IPS-NIHi11 (cell line): ENCODE measurements at regions not wholly inside any gene's neighbourhood (a gene's known extent, or its start where the extent isn't known, plus 50 kb on each side); places are given as distances from the start of the nearest gene placed in this dataset.

Experiments used
- DNase-seq: peaks from one replicate; pipeline ENCODE4 v3.0.0; 2012; ENCODE audit warnings: mixed read lengths, low spot score

DNA sequence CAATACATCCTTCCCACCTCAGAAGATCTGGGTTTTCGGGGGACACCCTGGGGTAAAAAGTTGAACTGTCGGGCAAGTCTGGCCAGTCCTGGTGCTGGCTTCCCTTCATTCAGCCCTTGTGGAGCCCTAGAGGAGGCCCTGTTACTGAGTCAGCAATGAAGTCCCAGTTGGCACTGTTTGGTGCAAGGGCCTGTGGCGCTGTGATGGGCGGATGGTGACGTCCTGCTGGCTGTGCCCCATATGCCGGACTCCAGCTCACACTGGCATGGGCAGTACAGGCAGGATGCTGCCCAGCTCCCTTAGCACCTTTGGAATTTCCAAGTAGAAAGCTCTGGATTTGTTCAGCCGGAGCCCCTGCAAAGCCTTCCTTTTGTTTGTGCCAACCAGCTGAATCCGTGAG, 186.2 kb upstream of the PMEPA1 start:
- DNase-seq = no peak

DNA sequence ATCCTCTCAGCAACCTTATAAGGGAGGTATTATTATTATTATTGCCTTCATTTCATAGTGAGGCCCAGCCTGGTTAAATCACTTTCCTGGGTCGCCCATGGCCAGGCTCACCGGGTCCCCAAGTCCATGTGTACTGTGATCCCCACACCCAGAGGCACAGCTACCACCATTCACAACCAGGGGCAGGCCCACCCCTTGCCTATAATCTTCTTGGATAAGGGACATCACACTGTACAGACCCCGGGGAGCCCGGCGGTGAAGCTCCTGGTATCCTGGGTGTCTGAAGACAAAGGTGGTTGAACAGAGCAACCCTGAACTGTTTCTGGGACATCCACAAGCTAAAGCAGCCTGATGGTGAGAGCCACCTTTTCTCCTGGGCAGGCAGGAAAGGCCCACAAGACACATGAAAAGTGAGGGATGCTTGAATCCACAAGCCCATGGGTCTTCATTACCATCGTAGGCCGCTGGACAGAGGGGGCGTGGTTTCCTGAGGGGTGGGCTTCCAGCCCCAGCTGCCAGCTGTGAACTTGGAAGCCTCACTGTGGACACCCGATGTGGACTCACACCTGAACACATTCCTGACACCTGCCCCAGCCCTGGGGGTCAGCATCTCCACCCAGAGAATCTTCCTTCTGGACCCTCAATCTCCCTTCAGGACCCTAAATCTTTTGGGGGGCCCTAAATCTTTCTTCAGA, 185.5 kb upstream of the PMEPA1 start:
- no peak for DNase-seq

GRCh38 chr20:57894522-57894921, 184.7 kb upstream of the PMEPA1 start:
- DNase-seq = no peak

- no peak for DNase-seq
Measured at GRCh38 chr20:57894096-57894495, 184.3 kb upstream of the PMEPA1 start.

DNA sequence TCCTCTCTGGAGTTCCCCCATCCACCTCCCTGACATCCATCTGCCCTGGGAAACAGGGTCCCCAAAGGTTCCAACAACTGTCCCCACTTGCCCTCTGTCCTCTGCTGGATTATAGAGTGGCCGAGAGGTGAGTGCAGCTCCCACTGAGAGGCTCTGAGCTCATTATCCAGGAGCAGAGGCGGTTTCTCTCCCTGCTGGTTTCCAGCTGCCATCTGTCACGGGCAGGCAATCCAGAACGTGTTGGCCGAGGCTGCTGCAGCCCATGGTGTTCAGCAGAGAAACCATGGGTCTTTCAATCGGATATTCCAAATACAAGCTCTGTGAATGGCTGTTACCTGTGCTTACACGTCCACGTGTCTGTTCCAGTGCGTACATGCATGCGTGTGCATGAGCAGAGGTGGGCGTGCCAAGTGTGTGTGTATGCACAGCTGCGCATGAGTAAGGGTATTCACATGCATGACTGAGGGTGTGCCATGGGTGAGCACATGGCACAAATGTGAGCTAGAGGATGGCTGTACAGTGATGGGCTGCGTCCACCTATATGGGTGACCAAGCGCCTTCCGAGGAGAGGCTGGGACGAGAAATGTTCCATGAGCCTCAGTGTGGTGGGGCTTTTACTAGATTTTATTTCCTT, 183.7 kb upstream of the PMEPA1 start:
- DNase-seq = no peak

DNA sequence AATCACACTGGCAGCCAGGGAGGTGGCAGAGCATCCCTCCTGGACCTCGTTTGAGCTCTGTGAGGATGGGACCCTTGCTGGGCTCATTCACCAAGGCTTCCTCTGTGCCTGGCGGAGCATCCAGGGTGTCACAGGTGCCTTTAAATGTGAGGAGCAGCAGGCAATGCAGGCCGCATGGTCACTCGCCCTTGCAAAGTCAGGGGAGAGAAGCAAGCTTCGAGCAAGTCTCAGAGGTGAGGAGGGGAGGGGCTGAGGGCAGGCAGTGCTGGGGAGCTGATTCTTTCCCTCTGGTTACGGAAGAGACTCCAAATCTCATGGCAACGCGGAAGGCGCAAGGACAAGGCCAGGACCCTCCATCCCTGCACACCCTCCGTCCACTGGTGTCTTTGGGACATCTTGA, 182.7 kb upstream of the PMEPA1 start:
- DNase-seq = no peak

DNA sequence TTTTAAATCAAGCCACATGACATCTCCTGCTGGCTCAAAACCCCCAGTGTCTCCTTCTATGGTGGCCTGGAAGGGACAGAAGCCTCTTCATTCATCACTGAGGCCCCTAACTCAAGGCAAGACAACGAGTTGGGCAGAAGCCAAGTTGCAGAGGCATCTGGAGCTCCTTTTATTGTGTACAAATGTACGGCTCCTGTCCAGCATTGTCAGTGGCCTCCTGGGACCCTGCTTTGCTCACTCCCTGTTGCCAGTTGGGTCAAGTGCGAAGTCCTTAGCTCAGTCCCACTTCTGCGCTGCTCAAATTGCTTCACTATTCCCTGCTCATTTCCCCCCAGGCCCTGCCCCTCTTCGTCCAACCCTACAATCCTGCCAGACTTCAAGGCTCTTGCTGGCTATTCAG, 181.2 kb upstream of the PMEPA1 start:
- no peak for DNase-seq

DNA sequence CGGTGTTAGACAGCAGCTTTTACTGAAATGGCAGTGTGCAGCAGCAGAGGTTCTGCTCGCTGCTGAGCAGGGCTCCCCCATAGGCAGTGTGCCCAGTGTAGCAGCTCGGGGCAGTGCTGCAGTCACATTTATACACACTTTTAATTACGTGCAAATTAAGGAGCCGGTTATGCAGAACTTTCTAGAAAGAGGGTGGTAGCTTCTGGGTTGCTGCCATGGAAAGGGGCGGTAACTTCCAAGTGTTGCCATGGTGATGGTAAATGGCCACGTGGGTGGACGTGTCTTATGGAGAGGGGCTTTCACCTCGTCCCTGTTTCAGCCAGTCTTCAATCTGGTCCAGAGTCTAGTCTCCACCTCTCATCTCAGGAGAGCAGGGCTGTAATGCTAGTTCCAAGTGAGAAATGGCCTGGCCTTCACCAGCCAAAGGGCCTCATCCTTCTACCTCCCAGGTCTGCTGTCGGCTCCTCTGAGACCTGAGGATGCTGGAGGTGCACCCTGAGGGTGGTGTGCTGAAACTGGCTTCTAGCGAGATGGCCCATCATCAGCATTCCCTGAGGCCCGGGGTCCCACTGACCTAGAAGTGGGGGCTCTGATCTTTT, 180.5 kb upstream of the PMEPA1 start:
- DNase-seq = no peak

- no peak for DNase-seq
Measured at GRCh38 chr20:57888591-57888990, 178.8 kb upstream of the PMEPA1 start.

DNA sequence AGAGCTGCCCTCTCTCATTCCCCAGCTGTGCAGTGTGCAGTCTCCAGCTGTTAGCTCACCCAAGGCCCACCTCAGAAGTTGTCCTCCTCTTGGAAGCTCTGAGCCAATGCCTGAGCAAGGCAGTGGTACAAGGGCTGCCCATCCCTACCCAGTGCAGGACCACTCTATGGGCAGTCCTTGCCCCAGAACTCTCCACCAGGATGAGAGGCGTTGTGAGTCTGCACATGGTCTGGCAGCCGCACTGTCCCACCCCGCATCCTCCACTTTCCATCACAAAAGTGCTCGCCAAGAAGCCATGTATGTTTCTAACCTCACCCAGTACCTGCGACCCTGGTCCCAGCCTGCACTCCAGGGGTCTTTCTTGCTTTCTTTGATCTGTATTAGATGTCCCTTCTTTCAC, 175.1 kb upstream of the PMEPA1 start:
- no peak for DNase-seq

DNA sequence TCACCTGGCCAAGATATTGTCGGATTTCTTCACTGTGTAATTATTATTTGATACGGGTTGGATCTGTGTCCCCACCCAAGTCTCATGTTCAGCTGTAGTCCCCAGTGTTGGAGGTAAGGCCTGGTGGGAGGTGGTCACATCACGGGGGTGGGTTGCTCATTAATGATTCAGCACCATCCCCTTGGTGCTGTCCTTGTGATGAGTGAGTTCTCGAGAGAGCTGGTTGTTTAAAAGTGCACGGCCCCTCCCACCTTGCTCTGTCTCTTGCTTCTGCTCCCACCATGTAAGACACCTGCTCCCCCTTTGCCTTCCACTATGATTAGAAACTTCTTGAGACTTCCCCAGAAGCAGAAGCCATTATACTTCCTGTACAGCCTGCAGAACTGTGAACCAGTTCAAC, 173.9 kb upstream of the PMEPA1 start:
- no peak for DNase-seq

GRCh38 chr20:57883224-57883623, 173.4 kb upstream of the PMEPA1 start:
- no peak for DNase-seq

GRCh38 chr20:57882451-57883161, 172.8 kb upstream of the PMEPA1 start:
- no peak for DNase-seq

DNA sequence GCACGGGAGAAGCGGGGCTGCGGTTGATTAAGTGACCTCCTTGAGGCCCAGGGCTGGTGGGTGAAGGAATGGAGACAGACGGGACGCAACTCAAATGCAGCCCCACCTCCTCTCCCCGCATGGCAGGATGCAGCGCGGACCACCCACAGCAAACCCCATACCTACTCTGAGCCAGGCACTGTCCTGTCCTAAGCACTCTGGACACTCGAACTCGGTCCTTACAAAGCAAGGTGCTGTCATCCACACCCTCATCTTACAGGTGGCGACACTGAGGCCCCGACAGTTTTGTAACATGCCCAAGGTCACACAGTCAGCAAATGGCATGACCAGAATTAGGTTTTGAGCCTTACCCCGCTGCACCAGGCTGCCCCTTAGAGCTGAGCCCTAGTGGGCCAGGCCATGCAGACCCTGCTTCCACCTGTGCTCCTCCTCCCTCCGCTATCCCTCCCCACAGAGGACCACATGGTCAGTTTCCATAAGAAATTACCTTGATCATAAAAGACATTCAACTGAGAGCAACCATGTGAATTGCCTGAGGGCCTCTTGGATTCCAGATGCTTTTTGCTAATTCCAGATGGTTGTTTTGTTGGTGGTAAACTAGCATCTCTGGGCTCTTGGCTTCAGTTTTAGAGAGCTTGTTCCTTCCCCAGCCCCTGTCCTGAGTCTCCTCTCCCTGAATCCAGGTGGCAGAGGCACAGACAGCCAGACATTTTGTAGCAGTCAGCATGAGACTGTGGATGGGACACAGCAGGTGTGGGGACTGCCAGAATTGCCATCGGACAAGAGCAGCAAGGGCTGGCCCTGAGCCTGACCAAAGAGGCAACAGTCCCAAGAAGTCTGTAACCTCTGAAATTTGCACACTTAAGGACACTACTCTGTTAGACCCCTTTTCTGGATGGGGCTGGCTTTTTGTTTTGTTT, 171.9 kb upstream of the PMEPA1 start:
- no peak for DNase-seq

- no peak for DNase-seq
Measured at GRCh38 chr20:57880571-57880892, 170.7 kb upstream of the PMEPA1 start.

GRCh38 chr20:57879779-57880570, 170.2 kb upstream of the PMEPA1 start:
- DNase-seq = no peak

GRCh38 chr20:57879437-57879778, 169.6 kb upstream of the PMEPA1 start:
- no peak for DNase-seq

DNA sequence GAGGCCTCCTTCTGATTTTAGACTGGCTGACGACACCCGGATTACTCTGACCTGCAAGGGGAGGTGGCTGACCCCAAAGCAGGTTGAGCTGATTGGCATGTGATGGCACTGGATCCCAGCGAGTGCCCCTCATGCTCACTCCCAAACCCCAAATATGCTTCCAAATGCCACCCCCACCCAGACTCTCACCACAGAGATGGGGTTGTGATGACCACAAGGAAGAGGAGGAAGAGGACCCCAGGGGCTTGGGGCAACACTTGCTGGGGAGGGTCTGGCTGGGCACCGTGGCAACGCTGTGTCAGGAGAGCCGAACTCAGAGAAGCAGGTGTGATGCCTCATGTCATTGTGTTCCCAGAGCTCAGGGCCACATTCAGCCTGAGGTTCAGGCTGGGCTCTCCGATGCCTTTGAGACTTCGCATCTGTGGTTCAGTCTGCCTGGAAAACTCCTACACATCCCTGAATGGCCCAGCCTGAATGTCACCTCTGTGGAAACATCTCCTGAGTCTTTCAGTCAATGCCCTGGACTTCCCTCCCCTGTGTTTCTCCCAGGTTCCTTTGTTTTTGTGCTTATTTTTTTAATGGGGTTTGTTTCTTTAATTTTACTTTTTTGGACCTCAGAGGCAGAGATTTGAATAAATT, 169.1 kb upstream of the PMEPA1 start:
- DNase-seq = no peak

DNA sequence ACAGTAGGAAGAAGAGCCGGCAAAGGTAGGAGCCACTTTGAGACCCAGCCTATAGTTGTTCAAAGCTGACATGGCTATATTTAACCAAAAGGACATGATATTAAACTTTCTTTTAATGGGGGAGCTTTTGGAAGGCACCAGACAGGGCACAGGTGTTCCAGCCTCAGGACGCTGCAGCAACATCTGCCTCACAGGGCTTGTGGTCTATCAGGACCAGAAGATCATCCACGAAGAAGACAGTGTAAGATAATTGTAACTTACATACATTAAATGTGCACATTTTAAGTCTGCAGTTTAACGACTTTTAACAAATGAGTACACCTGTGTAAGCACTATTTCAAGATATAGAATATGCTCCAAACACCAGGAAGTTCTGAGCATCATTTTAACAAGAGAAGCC, 168.2 kb upstream of the PMEPA1 start:
- no peak for DNase-seq

DNA sequence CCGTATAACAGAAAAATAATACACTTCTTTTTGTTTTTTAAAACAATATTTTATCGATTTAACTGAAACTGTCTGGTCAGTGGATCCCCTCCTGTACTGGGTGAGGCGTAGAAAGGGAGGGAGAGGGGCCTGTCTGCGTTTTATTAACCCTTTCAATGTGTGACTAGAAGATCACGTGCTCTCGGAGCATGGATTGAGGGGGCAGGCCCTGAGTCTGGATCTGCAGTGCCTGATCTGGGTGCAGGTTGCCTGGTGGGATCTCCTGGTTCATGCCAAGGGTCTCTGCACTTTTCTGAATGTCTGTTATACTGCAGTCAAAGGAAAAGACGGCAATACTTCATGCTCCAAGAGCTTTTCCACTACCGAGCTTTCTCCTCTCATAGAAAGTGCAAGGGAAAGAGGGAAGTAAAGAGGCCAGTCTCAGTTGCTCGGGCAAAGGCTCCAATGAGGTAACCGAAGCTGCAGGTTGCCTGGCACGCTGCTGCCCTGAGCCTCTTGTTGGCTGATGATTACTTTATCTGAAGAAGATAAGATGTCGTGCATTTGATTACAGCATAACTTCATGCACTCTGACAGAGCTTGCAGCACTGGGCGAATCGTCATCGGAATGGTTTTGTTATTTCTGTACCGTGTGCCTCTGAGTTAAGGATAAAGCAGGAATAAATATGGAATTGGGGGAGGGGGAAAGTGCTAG, 167.5 kb upstream of the PMEPA1 start:
- no peak for DNase-seq
